Kidney capillary endothelial cell (primary cell): ENCODE measurements at regions not wholly inside any gene's neighbourhood (a gene's known extent, or its start where the extent isn't known, plus 50 kb on each side); places are given as distances from the start of the nearest gene placed in this dataset.
"Not testable (repeated sequence)": the region's sequence is repeated elsewhere in the genome, so short reads cannot be mapped to it uniquely, and the experiment has no call there.

Experiments
- DNase-seq: peaks from one replicate; pipeline ENCODE4 v3.0.0-alpha.2; 2018; ENCODE audit warnings: low spot score

GRCh38 chr2:155525199-155525598 is 807.3 kb downstream of the NR4A2 start:
- DNase-seq = no peak

DNA sequence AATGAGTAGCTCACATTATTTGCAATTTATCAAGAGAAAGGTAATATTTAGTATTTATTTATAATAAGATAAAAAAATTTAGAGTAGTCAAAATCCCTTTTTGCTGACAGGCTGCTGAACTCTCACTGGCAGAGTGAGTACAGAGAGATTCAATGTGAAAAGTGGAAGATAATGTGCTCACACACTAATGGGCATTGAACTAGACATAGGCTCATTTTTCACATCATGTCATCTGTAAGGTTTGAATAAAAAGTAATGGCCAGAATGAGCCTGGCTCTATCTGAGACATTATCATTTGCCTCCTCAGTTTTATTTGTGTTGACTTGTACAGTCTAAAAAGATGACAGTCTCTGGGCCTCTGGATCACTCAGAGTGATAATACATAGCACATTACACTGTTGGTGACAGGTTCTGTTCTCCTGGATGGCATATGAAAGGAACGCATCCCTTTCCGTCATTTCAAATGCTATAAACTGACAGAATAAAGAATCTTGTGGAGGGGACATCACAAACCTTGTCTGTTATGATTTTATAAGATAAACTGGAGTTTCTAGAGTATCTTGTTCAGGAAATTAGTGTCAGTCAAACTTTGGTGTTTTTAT is 812.9 kb downstream of the NR4A2 start:
- no peak for DNase-seq

DNA sequence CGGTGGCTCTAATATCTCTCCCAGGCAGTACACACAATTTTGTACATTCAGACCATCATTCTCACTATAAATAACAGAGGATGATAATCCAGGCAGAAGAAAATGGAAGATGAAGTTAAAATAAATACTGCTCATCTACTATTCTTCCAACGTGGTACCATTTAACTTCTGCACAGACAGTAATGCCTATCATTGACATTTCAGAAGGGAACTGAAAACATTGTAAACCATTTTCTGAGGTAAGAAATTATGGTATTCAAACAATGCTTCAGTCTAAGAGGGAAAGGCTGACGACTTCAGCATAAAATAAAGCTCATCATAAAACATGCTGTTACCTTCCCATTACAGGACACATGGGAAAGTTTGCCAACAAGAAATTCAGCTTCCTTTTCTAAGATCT is 814.4 kb downstream of the NR4A2 start:
- DNase-seq = no peak

- no peak for DNase-seq
These were observed 815.2 kb downstream of the NR4A2 start for GRCh38 chr2:155517362-155517761.

DNA sequence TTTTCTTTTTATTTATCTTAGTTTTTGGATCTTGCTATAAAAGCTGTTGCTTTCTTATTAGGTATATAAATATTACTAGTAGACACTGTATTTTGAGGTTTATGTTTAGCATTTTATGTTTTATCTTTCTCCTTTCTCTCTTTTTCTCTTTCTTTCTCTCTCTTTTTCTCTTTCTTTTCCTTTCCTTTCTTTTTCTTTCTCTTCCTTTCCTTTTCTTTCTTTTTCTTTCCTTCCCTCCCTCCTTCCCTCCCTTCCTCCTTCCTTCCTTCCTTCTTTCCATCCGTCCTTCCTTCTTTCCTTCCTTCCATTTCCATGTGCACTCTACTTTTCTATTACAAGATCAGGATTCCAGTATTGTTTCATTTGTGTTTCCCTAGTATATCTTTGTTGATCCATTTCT is 814.8 kb downstream of the KCNJ3 start:
- no peak for DNase-seq

DNA sequence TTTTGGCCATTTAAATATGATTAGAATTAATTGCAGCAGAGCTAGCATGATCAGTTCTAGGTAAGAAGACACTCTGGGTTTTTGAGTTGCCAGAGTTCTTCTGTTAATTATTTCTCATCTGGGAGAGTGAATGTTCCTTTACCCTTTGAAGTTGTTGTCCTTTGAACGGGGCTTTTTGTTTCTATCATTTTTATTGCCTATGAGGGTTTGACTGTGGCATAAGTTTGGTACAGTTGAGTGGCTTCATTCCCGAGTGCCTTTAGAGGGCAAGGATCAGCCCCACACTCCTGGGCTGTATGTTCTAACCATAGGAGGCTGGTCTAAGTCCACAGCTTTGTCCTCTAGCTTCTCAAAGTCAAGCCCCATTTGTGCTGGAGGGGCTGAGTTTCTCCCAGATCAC is 804.3 kb downstream of the KCNJ3 start:
- DNase-seq = no peak

DNA sequence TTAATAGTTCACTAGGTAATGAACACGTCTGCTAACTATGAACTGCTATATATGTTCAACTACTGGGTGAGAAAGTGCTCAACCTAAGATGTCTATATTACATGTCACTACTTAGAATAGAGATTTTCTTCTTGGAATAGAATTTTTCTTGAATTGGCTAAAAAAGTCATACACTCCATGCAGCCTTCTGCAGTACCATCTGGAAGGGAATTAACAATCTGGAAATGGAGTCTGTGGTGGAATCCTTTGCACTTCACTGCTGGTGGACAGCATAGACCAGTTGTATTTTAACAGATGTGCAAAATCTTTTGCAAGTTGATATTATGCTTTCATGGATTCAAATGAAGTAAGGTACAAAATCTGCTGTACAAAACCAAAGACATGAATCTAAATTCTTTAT is 799.6 kb downstream of the KCNJ3 start:
- DNase-seq = no peak

- DNase-seq = no peak
These were observed 796.2 kb downstream of the KCNJ3 start for GRCh38 chr2:155494744-155495143.

DNA sequence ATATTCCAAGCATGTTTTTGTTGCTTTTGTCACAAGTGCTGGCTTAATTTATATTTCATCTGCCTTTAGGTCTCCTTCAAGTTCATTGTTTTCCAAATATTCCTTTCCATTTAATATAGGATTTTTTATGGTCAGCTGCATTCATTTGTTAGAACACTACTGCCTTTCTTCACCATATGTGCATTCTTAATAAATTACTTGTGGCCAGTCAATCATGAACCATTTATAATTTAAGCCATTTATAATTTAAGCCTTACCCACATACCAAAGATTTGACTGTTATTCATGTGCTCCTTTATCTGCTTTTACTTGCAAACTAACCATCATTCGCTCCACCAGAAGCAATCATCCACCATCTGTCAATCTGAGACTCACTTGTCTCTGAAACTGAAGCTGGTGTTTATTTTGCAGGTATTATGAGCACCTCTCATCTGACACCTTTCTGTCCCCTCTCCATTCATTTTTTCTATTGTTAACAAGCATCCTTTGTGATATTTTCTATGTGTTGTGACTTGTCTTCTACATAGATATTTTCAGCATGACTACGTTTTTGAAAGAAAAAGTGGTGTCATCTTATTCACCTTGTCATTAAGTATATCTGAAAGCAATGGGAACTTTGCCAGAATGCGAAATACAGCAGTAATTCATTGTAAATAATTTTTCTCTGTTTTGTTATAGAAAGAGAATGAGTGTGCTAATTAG is 786.8 kb downstream of the KCNJ3 start:
- no peak for DNase-seq

- DNase-seq = no peak
These were observed 782.6 kb downstream of the KCNJ3 start for GRCh38 chr2:155481141-155481540.

DNA sequence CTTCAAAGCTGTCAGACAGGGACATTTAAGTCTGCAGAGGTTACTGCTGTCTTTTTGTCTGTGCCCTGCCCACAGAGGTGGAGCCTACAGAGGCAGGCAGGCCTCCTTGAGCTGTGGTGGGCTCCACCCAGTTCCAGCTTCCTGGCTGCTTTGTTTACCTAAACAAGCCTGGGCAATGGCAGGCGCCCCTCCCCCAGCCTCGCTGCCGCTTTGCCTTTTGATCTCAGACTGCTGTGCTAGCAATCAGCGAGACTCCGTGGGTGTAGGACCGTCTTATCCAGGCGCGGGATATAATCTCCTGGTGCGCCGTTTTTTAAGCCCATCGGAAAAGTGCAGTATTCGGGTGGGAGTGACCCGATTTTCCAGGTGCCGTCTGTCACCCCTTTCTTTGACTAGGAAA is 773.5 kb downstream of the KCNJ3 start:
- DNase-seq = not testable (repeated sequence)

DNA sequence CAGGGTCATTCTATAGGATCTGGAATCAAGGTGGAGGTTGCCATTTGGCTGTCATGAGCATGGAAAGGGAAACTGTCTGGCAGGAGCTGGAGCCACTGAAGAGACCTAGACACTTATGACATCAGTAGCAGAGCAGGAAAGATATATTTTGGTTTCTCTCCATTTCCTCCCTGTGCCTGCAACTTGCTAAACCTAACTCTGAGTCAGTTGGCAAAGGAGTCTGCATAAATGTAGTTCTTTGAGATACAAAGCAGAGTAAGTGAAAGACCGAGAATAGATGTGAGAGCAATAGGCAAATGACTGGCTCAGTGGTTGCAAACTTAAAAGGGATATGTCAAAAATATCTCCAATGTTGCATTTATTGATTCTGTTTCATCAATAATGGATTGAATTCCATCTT is 757.7 kb downstream of the KCNJ3 start:
- no peak for DNase-seq

- no peak for DNase-seq
These were observed 744.4 kb downstream of the KCNJ3 start for GRCh38 chr2:155442755-155443372.

- no peak for DNase-seq
These were observed 743.6 kb downstream of the KCNJ3 start for GRCh38 chr2:155442088-155442487.

DNA sequence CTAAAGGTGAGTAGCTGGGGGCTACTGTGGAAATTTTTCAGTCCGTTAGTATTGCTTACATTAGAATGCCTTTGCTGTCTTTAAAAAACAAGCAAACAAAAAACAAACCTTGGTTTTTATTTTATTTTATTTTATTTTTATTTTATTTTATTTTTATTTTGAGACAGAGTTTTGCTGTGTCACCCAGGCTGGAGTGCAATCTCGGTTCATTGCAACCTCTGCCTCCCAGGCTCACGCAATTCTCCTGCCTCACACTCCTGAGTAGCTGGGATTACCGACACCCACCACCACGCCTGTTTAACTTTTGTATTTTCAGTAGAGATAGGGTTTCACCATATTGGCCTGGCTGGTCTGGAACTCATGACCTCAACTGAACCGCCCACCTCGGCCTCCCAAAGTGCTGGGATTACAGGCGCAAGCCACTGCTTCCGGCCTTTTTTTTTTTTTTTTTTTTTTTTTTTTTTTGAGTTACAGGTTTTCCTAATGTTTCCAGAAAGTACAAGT is 732.6 kb downstream of the KCNJ3 start:
- DNase-seq = no peak

DNA sequence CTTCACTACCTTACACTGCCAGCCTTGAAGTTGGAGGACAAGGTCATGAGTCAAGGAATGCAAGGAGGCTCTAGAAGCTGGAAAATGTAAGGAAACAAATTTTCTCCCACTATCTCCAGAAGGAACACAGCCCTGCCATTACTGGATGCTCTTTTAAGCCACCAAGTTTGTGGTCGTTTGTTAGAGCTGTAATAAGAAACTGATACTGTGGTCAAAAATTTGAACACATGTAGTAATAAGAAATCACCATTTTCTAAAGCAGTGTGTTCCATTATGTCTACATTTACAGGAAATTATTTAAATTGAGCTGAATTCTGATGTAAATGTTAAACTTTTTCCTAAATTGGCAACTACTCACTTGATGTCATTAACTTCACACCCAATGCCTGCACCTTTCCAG is 729.0 kb downstream of the KCNJ3 start:
- no peak for DNase-seq

GRCh38 chr2:155424518-155424917 is 726.0 kb downstream of the KCNJ3 start:
- DNase-seq = no peak

DNA sequence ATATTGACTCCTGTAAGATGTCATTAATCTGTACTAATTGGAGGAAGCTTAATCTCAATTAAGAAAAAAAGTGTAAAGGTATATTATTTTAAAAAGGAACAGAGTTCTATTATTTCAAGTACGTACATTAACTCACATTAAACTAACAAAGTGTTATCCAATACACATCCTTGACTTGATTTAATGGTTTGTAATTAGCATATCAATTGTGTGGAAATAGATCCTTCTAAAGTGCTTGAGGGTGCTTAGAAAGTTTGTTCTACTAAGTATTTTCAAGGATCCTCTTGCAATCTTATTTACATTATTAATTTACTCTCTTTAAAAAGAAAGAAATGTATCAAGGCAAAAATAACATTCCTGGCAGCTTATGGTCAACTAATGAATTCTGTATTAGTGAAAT is 720.3 kb downstream of the KCNJ3 start:
- DNase-seq = no peak

GRCh38 chr2:155412598-155412997 is 714.1 kb downstream of the KCNJ3 start:
- no peak for DNase-seq

- DNase-seq = no peak
These were observed 706.0 kb downstream of the KCNJ3 start for GRCh38 chr2:155404433-155405002.

DNA sequence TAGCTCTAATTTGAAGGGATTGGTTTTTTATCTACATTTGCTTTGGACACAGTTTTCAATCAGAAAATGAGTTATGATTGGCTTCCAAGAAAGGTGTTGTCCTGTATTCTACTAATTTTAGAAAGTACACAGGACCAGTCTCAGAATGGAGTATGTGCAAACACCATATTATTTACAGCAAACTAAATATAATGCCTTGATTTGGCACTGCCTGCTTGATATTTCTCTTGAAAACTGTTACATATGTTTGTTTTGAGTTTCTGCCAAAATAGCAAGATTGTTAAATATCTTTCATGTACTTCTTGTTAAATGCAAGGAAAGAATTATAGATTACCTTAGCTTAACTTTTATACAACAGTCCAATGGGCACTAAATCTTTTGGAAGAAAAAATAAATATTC is 694.9 kb downstream of the KCNJ3 start:
- no peak for DNase-seq

DNA sequence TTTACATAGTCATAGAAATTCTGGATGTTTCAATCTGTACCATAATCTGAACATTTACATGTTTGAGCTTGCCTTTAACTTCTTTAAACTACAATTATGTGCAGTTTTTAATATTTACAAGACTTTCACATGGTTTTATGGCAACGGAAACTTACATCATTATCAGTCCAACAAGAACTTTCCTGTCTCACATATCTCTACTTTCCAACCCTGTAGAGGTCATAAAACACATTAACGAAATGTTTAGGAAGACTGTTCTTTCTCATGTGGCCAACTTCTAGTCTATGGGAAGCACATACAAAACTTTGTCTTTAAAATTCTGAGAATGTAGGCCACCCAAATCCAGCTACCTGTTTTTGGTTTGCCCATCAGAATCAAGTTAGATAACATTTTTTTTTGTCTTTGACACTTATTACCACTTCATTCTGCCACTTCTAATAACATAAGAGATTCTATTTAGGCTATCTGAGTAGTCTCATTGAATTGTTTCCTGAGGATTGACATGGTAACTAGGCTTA is 693.2 kb downstream of the KCNJ3 start:
- DNase-seq = no peak

GRCh38 chr2:155389224-155389623 is 690.7 kb downstream of the KCNJ3 start:
- DNase-seq = no peak
